GM04504 (cell line): ENCODE measurements at regions not wholly inside any gene's neighbourhood (a gene's known extent, or its start where the extent isn't known, plus 50 kb on each side); places are given as distances from the start of the nearest gene placed in this dataset.

Source experiments
- DNase-seq: peaks from one replicate; pipeline ENCODE4 v3.0.0-alpha.2; 2012; ENCODE audit warnings: low read depth

GRCh38 chr10:129402459-129402858, 64.6 kb upstream of the MGMT start:
- DNase-seq, result no peak

DNA sequence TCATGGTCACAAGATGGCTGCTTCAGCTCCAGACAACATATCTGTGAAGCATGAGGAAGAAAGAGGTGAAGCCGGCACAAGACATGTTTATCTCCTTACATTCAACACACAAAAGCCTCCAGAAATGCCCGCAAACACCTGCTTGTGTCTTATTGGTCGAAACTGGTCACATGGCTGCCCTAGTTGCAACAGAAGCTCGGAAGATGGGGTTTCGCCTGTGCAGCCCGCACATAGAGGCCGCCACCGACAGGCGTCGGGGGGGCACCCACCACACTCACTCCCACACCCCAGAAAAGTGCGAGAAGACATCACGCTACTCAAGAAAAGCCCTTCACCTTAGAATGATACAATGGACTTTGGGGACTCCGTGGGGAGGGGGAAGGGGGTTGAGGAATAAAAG, 63.0 kb upstream of the MGMT start:
- DNase-seq, result no peak

GRCh38 chr10:129405389-129405788, 61.7 kb upstream of the MGMT start:
- DNase-seq, result no peak

DNA sequence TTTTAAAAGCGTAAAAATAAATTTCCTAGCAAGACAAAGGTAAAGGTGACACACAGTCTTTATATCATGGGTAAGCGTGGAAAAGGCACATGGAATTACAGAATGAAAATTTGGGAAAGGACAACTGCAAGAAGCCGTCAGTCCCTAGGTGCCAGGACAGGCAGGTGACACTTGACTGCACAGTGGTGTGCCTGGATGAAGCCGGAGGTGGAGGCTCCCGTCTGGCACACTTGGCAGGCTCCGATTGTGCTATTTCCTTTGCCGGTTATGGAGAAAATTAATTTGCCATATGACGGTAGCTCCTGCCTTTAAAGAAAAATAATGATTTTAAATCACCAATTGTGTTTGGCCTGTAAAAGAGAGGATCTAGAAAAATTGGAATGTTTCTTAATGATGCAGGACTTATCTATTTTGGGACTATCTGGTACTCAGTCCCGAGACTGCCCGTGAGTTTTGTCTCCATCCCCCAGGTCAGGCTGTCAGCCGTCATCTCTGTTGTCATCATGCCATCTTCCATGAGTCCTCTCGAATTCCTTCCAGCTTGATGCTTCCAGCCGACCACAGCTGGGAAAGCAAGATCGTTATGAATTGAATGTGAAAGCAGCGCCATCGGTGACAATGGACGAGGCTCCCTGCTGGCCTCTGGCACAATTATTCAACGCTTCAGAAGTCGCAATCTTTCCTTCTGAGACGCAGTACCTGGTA, 56.2 kb upstream of the MGMT start:
- no peak for DNase-seq

- no peak for DNase-seq
Observed at GRCh38 chr10:129411393-129411705, 55.7 kb upstream of the MGMT start.

GRCh38 chr10:129411772-129412171, 55.3 kb upstream of the MGMT start:
- no peak for DNase-seq

GRCh38 chr10:129413024-129413423, 54.0 kb upstream of the MGMT start:
- DNase-seq, result no peak

DNA sequence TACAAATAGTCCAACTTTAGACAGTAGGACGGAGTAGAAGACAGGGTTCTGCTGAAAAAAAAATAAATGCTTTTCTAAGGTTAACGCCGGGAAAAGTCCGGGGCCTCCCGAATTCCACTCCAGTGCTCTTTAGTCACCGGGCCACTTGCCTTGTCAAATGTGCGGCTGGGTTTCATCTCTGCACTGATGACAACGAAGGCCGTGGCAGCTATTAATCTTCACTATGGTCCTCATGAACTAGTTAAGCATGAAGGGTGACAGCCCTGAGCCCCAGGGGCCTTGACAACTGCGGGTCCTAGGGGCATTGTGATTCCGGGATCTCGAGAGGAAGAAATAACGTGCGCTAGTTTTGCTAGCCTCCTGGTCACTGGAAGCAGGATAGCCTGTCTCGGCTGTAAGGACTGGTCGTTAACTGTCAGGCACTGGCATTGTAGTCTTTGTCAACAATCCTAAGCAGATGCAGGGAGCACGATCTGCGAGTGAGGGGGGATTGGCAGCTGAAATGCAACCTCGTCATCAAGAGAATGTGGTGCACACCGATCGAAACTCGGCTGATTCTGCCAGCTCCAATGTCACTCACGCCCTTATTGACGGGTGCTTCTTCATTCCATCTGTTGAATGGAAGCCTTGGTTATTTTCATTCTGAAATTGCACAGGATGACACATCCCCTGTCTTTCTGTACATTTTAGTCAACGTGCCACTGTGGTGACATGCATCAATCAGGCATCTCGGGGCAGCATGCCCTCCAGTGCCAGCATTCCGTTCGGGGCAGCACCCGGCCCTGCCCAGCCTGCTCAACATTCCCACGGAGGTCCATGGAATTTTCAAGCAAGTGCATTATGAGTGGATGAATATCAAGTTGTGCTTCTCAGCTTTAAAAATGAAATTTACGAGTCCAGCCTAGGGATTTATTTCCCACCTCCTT, 51.6 kb upstream of the MGMT start:
- no peak for DNase-seq

GRCh38 chr10:129416155-129416554, 50.9 kb upstream of the MGMT start:
- no peak for DNase-seq

DNA sequence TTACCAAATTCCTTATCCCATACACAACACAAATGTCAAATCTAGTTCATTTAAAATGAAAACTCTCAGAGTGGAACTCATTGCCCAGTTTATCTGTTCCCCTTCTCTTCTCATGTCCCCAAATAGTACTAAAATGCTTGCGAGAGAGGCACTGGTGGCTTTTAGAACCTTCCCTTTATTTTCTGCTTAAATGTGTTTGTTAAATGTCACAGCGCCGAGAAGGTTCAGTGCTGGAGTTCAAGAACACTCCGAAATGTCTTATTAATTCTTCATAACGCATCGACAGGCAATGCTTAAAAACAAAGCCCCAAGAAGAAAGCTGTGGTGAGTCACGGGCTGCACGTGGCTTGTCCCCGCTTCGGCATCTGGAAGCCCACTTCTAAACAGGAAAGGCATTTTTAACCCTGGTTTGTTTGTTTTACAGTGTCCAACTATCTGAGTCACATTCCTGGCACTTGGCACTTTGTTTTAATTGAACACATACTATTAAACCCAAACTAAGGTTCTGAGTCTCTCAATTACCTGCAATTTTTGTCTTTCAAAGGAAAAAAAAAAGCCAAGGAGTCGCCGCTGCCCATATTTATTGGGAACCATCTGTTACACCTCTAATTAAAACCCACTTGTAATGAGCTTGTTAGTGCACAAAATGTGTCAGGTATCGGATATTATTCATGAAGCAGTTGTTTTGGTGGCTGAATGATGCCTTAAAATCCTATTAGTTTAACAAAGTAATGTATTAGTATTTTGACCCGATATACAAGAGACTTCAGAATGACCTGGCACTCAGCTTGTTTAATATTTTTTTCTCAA, 49.9 kb upstream of the MGMT start:
- DNase-seq, result peak; percentile 24
